ENCODE measurements at regions not wholly inside any gene's neighbourhood (a gene's known extent, or its start where the extent isn't known, plus 50 kb on each side); places are given as distances from the start of the nearest gene placed in this dataset.

DNA sequence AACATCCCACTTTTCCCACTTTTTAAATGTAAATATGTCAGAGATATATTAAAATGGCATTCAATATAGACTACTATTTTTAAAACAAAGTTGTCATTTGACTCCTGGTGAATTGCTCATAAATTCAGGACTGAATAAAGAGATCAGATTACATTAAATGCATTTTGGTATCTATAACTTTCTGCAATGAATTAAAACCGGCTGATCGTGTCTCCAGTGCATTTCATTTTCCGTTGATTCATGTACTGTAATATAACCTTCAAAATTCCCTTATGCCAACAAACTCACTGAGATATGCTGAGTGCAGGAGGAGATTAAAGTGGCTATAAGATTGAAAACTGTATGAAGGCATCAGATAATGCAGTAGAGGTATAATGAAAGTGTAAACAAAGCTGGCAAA is 361.1 kb upstream of the CDIN1 start:
- no peak for DNase-seq (ENCODE audit: extremely low read depth in 1 of 4, low spot score in 3 of 4)
- no peaks in the 10 kb centered on the region for H3K4me1 ChIP-seq (replicated peaks in 1 of 2; ENCODE audit: control insufficient read depth in 2 of 2, insufficient read depth in 2 of 2, low read length in 2 of 2)
- no peaks in the 10 kb centered on the region for H3K36me3 ChIP-seq (ENCODE audit: control insufficient read depth, insufficient read depth, low read length)
- H3K27me3 ChIP-seq (ENCODE audit: control insufficient read depth in 2 of 2, insufficient read depth in 2 of 2, low read length in 2 of 2): no peaks in the 10 kb centered on the region
- H3K9me1 ChIP-seq (ENCODE audit: control insufficient read depth, insufficient read depth, low read length): no peaks in the 10 kb centered on the region
- H3K9me3 ChIP-seq (replicated peaks; ENCODE audit: control insufficient read depth, insufficient read depth, low read depth, low read length): no peaks in the 10 kb centered on the region; the same call in 1 of the 2 replicates
- no peak for ATAC-seq
- no peak overlapping the region for H3K9ac ChIP-seq (ENCODE audit: insufficient read depth in 1 of 2, low read depth in 2 of 2, low read length in 2 of 2)
- intact Hi-C loops (cut with micrococcal nuclease) (no loop called here), in situ Hi-C loops (cut with MboI) (no loop called here)
- H4K20me1 ChIP-seq (replicated peaks; ENCODE audit: control insufficient read depth, insufficient read depth, low read length): no peaks in the 10 kb centered on the region
- BruUV-seq (replicated peaks): no TSS peak
- POLR2A ChIA-PET: interaction anchor here (0.6 kb wide), 1 partner anchor 266 kb away, joined by 3 read pairs; no protein-coding TSS in a partner anchor
- WGBS (ENCODE audit: insufficient coverage, low coverage, missing lambda C conversion rate): 0% methylated on average over 3 of the region's 3 CpGs
- FAIRE-seq: no peak
- no peak overlapping the region for H3K27ac ChIP-seq (ENCODE audit: extremely low read depth, low read depth, low read length)
- CTCF ChIA-PET (ENCODE audit: low intra/inter-chr PET ratio): no interaction called here
- H2AFZ ChIP-seq (ENCODE audit: low read depth, low read length): 0 out of 2 replicates have a peak overlapping the region, but pooled peaks have one; percentile 39
- H3K79me2 ChIP-seq (ENCODE audit: control insufficient read depth, insufficient read depth, low read length): no peaks in the 10 kb centered on the region
- no peak overlapping the region for H3K4me3 ChIP-seq
- H3K4me2 ChIP-seq (ENCODE audit: insufficient read depth, low read length): no peak overlapping the region
- TF ChIP-seq ELF2 (CRISPR knock-in tag; IDR thresholded peaks at IDR 0.05) (no peak), ZNF764 (CRISPR knock-in tag; IDR thresholded peaks at IDR 0.05; ENCODE audit: low read depth) (no peak), CCNT2 (IDR thresholded peaks at IDR 0.05; ENCODE audit: borderline replicate concordance, extremely low read depth, insufficient read length, low read depth, low read length) (no peak), XRCC5 (IDR thresholded peaks at IDR 0.05; ENCODE audit: low read depth, low read length) (no peak), TAF15 (IDR thresholded peaks at IDR 0.05; ENCODE audit: low read depth, low read length) (no peak), TEAD1 (CRISPR knock-in tag; IDR thresholded peaks at IDR 0.05) (no peak), POLR2A (conservative IDR thresholded peaks at IDR 0.05) (no peak), GABPA (tag; conservative IDR thresholded peaks at IDR 0.05; ENCODE audit: low read depth) (no peak), PURB (CRISPR knock-in tag; IDR thresholded peaks at IDR 0.05; ENCODE audit: low read depth) (no peak), ZZZ3 (IDR thresholded peaks at IDR 0.05) (no peak), DMBX1 (CRISPR knock-in tag; IDR thresholded peaks at IDR 0.05; ENCODE audit: borderline replicate concordance) (no peak), BACH1 (tag; IDR thresholded peaks at IDR 0.05) (no peak), PHB (CRISPR knock-in tag; IDR thresholded peaks at IDR 0.05) (no peak)
- TF ChIP-seq, protein P1, sequence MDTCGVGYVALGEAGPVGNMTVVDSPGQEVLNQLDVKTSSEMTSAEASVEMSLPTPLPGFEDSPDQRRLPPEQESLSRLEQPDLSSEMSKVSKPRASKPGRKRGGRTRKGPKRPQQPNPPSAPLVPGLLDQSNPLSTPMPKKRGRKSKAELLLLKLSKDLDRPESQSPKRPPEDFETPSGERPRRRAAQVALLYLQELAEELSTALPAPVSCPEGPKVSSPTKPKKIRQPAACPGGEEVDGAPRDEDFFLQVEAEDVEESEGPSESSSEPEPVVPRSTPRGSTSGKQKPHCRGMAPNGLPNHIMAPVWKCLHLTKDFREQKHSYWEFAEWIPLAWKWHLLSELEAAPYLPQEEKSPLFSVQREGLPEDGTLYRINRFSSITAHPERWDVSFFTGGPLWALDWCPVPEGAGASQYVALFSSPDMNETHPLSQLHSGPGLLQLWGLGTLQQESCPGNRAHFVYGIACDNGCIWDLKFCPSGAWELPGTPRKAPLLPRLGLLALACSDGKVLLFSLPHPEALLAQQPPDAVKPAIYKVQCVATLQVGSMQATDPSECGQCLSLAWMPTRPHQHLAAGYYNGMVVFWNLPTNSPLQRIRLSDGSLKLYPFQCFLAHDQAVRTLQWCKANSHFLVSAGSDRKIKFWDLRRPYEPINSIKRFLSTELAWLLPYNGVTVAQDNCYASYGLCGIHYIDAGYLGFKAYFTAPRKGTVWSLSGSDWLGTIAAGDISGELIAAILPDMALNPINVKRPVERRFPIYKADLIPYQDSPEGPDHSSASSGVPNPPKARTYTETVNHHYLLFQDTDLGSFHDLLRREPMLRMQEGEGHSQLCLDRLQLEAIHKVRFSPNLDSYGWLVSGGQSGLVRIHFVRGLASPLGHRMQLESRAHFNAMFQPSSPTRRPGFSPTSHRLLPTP (IDR thresholded peaks at IDR 0.05; ENCODE audit: borderline replicate concordance, extremely low read depth, insufficient read length): no peak
- TF ChIP-seq, protein P2, sequence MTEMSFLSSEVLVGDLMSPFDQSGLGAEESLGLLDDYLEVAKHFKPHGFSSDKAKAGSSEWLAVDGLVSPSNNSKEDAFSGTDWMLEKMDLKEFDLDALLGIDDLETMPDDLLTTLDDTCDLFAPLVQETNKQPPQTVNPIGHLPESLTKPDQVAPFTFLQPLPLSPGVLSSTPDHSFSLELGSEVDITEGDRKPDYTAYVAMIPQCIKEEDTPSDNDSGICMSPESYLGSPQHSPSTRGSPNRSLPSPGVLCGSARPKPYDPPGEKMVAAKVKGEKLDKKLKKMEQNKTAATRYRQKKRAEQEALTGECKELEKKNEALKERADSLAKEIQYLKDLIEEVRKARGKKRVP (CRISPR knock-in tag; IDR thresholded peaks at IDR 0.05): no peak
- TF ChIP-seq, protein P3, sequence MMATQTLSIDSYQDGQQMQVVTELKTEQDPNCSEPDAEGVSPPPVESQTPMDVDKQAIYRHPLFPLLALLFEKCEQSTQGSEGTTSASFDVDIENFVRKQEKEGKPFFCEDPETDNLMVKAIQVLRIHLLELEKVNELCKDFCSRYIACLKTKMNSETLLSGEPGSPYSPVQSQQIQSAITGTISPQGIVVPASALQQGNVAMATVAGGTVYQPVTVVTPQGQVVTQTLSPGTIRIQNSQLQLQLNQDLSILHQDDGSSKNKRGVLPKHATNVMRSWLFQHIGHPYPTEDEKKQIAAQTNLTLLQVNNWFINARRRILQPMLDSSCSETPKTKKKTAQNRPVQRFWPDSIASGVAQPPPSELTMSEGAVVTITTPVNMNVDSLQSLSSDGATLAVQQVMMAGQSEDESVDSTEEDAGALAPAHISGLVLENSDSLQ (IDR thresholded peaks at IDR 0.05): no peak
- TF ChIP-seq, protein P4, sequence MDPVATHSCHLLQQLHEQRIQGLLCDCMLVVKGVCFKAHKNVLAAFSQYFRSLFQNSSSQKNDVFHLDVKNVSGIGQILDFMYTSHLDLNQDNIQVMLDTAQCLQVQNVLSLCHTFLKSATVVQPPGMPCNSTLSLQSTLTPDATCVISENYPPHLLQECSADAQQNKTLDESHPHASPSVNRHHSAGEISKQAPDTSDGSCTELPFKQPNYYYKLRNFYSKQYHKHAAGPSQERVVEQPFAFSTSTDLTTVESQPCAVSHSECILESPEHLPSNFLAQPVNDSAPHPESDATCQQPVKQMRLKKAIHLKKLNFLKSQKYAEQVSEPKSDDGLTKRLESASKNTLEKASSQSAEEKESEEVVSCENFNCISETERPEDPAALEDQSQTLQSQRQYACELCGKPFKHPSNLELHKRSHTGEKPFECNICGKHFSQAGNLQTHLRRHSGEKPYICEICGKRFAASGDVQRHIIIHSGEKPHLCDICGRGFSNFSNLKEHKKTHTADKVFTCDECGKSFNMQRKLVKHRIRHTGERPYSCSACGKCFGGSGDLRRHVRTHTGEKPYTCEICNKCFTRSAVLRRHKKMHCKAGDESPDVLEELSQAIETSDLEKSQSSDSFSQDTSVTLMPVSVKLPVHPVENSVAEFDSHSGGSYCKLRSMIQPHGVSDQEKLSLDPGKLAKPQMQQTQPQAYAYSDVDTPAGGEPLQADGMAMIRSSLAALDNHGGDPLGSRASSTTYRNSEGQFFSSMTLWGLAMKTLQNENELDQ (CRISPR knock-in tag; IDR thresholded peaks at IDR 0.05; ENCODE audit: borderline replicate concordance): no peak
